ENCODE measurements at regions not wholly inside any gene's neighbourhood (a gene's known extent, or its start where the extent isn't known, plus 50 kb on each side); places are given as distances from the start of the nearest gene placed in this dataset.
"Not testable (repeated sequence)": the region's sequence is repeated elsewhere in the genome, so short reads cannot be mapped to it uniquely, and the experiment has no call there.

GRCh38 chr16:88128556-88128955, 177.3 kb downstream of the BANP start:
- H3K4me3 ChIP-seq (replicated peaks in 1 of 2; ENCODE audit: low read depth in 2 of 2, low read length in 2 of 2): no peak overlapping the region
- DNase-seq (ENCODE audit: low read depth in 2 of 2): no peak
- TF ChIP-seq, protein P1, sequence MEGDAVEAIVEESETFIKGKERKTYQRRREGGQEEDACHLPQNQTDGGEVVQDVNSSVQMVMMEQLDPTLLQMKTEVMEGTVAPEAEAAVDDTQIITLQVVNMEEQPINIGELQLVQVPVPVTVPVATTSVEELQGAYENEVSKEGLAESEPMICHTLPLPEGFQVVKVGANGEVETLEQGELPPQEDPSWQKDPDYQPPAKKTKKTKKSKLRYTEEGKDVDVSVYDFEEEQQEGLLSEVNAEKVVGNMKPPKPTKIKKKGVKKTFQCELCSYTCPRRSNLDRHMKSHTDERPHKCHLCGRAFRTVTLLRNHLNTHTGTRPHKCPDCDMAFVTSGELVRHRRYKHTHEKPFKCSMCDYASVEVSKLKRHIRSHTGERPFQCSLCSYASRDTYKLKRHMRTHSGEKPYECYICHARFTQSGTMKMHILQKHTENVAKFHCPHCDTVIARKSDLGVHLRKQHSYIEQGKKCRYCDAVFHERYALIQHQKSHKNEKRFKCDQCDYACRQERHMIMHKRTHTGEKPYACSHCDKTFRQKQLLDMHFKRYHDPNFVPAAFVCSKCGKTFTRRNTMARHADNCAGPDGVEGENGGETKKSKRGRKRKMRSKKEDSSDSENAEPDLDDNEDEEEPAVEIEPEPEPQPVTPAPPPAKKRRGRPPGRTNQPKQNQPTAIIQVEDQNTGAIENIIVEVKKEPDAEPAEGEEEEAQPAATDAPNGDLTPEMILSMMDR (IDR thresholded peaks at IDR 0.05; ENCODE audit: low read depth, low read length): no peak

GRCh38 chr16:88129133-88129532, 177.9 kb downstream of the BANP start:
- DNase-seq (ENCODE audit: low read depth in 2 of 2); H3K4me3 ChIP-seq (replicated peaks in 1 of 2; ENCODE audit: low read depth in 2 of 2, low read length in 2 of 2): not testable (repeated sequence)

DNA sequence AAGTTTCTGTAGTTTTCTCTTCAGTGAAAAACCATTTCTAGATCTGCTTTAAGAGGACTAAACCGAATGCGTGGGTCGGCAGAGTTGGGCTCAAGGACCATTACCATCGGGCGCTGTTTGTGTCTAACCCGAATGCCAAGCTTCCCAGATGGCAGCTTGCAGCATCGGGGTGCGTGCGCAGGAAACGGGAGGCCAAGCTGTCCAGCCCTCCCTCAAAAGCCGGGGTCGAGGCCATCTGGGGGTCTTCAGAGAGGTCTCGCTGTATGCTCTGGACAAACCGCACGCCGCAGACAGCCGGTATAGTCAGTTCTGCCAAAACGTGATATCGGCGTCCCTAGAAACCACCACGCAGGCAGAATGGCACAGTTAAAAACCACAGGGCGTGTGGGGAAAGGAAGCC, 178.8 kb downstream of the BANP start:
- TF ChIP-seq, protein P1 (IDR thresholded peaks at IDR 0.05; ENCODE audit: low read depth, low read length): no peak
- no peak for DNase-seq (ENCODE audit: low read depth in 2 of 2)
- H3K4me3 ChIP-seq (replicated peaks in 1 of 2; ENCODE audit: low read depth in 2 of 2, low read length in 2 of 2): no peak overlapping the region

- H3K4me3 ChIP-seq (replicated peaks in 1 of 2; ENCODE audit: low read depth in 2 of 2, low read length in 2 of 2): no peak overlapping the region
- TF ChIP-seq, protein P1 (IDR thresholded peaks at IDR 0.05; ENCODE audit: low read depth, low read length): no peak
- no peak for DNase-seq (ENCODE audit: low read depth in 2 of 2)
Measured at GRCh38 chr16:88130681-88131080, 179.4 kb downstream of the BANP start.

- no peak overlapping the region for H3K4me3 ChIP-seq (replicated peaks in 1 of 2; ENCODE audit: low read depth in 2 of 2, low read length in 2 of 2)
- TF ChIP-seq, protein P1 (IDR thresholded peaks at IDR 0.05; ENCODE audit: low read depth, low read length): no peak
- no peak for DNase-seq (ENCODE audit: low read depth in 2 of 2)
Measured at GRCh38 chr16:88131256-88131655, 180.0 kb downstream of the BANP start.

DNA sequence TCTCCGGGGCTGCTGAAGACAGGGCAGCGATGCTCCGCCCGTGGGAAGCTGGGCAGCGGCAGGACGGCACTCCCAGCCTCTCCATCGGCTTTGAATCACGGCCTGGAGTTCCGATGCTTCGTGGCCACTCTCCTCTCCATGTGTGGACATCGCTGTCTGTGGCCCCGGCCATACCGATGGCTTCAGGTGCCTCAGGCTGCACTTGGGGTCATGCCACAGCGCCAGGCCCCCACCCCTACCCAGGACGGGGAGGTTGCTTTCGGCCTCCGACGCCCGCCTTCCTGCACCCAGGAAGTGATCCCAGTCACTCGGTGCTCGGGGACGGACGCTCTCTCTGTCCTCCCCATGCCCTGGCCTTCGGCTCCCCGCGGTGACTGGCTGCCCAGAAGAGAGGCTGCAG, 180.7 kb downstream of the BANP start:
- TF ChIP-seq, protein P1 (IDR thresholded peaks at IDR 0.05; ENCODE audit: low read depth, low read length): no peak
- H3K4me3 ChIP-seq (replicated peaks in 1 of 2; ENCODE audit: low read depth in 2 of 2, low read length in 2 of 2): no peak overlapping the region
- DNase-seq (ENCODE audit: low read depth in 2 of 2): no peak

- TF ChIP-seq, protein P1 (IDR thresholded peaks at IDR 0.05; ENCODE audit: low read depth, low read length): no peak
- H3K4me3 ChIP-seq (replicated peaks in 1 of 2; ENCODE audit: low read depth in 2 of 2, low read length in 2 of 2): no peak overlapping the region
- no peak for DNase-seq (ENCODE audit: low read depth in 2 of 2)
Measured at GRCh38 chr16:88132836-88133506, 181.7 kb downstream of the BANP start.
